ENCODE measurements at regions not wholly inside any gene's neighbourhood (a gene's known extent, or its start where the extent isn't known, plus 50 kb on each side); places are given as distances from the start of the nearest gene placed in this dataset.
"Not testable (repeated sequence)": the region's sequence is repeated elsewhere in the genome, so short reads cannot be mapped to it uniquely, and the experiment has no call there.

GRCh38 chr5:92041206-92041605 is 658.1 kb upstream of the ARRDC3 start:
- no peak for TF ChIP-seq CTCF (IDR thresholded peaks at IDR 0.05)
- no peaks in the 10 kb centered on the region for H3K36me3 ChIP-seq
- WGBS, 2 donors, result 74 to 90% methylated on average over 1 of the region's 1 CpG
- ATAC-seq (no peak), DNase-seq (no peak)
- H3K27ac ChIP-seq, result no peak overlapping the region
- no peaks in the 10 kb centered on the region for H3K4me1 ChIP-seq
- no peaks in the 10 kb centered on the region for H3K27me3 ChIP-seq
- no peaks in the 10 kb centered on the region for H3K9me3 ChIP-seq
- intact Hi-C loops (cut with DNase I), result no loop called here
- H3K4me3 ChIP-seq, result no peak overlapping the region

GRCh38 chr5:92029792-92030191 is 646.7 kb upstream of the ARRDC3 start:
- not testable (repeated sequence) for H3K9me3 ChIP-seq, H3K4me3 ChIP-seq, ATAC-seq, H3K27me3 ChIP-seq, H3K27ac ChIP-seq, DNase-seq, H3K4me1 ChIP-seq, H3K36me3 ChIP-seq
- intact Hi-C loops (cut with DNase I), result loop anchor here in 1 of 10 donors (5.0 kb wide), 1 partner anchor 1007 kb away; no protein-coding TSS in a partner anchor
- 93 to 98% methylated on average over 2 of the region's 2 CpGs for WGBS, 2 donors

GRCh38 chr5:92023555-92023954 is 640.4 kb upstream of the ARRDC3 start:
- H3K4me1 ChIP-seq, result no peaks in the 10 kb centered on the region
- H3K27ac ChIP-seq, result no peak overlapping the region
- no peaks in the 10 kb centered on the region for H3K27me3 ChIP-seq
- no peak overlapping the region for H3K4me3 ChIP-seq
- TF ChIP-seq CTCF (IDR thresholded peaks at IDR 0.05), result no peak
- intact Hi-C loops (cut with DNase I), result no loop called here
- 86 to 92% methylated on average over 5 of the region's 5 CpGs for WGBS, 2 donors
- DNase-seq (no peak), ATAC-seq (no peak)
- no peaks in the 10 kb centered on the region for H3K9me3 ChIP-seq
- H3K36me3 ChIP-seq, result no peaks in the 10 kb centered on the region

- no peak overlapping the region for H3K27ac ChIP-seq
- no peaks in the 10 kb centered on the region for H3K4me1 ChIP-seq
- H3K27me3 ChIP-seq, result no peaks in the 10 kb centered on the region
- no peaks in the 10 kb centered on the region for H3K9me3 ChIP-seq
- no peak for DNase-seq
- intact Hi-C loops (cut with DNase I), result no loop called here
- 56 to 72% methylated on average over 1 of the region's 1 CpG for WGBS, 2 donors
- no peak for ATAC-seq
- H3K36me3 ChIP-seq, result no peaks in the 10 kb centered on the region
- no peak overlapping the region for H3K4me3 ChIP-seq
- no peak for TF ChIP-seq CTCF (IDR thresholded peaks at IDR 0.05)
Observed at GRCh38 chr5:92023141-92023471, 640.0 kb upstream of the ARRDC3 start.

GRCh38 chr5:92022415-92023140 is 639.5 kb upstream of the ARRDC3 start:
- no peak for TF ChIP-seq CTCF (IDR thresholded peaks at IDR 0.05)
- DNase-seq (no peak), ATAC-seq (no peak)
- Histone ChIP-seq H3K4me3 (no peak overlapping the region), H3K36me3 (no peaks in the 10 kb centered on the region), H3K27me3 (no peaks in the 10 kb centered on the region), H3K27ac (no peak overlapping the region), H3K9me3 (no peaks in the 10 kb centered on the region), H3K4me1 (no peaks in the 10 kb centered on the region)
- WGBS, 2 donors, result 85 to 93% methylated on average over 3 of the region's 3 CpGs
- intact Hi-C loops (cut with DNase I), result no loop called here

Data from heart right ventricle (tissue), 16 donors.